ENCODE measurements at regions not wholly inside any gene's neighbourhood (a gene's known extent, or its start where the extent isn't known, plus 50 kb on each side); places are given as distances from the start of the nearest gene placed in this dataset.

DNA sequence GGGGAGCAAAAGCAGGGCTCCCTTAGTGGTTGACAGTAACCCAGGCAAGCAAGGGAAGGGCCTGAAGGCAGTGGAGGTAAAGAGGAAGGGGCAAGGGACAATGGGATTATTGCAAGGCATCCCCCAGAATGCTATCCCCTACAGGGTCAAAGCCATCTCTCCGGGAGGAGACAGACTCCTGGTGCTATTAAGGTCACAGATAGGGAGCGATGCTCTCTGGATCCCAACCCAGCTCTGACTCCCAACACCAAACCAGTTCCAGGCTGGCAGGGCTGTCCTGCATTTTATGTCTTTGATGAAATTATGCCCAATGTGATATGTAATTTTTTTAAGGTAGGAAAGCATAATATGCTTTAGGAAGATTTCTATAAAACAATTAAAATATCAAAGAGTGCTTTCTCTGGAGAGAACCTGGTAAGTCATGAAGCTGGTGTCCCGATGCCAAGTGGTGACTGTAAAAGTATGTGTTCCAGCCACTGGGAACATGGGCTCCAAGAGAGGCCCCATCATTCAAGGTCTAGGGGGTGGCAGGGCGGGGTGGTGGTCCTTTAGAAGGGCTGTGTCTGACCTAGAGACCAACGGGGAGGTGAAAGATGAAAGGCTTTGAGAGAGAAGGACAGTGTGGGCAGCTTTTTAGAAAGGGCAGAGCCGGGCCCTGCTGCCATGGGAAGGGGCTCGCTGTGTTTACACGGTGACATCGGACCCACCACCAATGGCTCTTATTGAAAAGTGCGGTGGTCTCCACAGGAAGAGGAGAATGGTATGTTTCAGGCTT lies 276.5 kb downstream of the CDC5L start:
- TF ChIP-seq, protein P1, sequence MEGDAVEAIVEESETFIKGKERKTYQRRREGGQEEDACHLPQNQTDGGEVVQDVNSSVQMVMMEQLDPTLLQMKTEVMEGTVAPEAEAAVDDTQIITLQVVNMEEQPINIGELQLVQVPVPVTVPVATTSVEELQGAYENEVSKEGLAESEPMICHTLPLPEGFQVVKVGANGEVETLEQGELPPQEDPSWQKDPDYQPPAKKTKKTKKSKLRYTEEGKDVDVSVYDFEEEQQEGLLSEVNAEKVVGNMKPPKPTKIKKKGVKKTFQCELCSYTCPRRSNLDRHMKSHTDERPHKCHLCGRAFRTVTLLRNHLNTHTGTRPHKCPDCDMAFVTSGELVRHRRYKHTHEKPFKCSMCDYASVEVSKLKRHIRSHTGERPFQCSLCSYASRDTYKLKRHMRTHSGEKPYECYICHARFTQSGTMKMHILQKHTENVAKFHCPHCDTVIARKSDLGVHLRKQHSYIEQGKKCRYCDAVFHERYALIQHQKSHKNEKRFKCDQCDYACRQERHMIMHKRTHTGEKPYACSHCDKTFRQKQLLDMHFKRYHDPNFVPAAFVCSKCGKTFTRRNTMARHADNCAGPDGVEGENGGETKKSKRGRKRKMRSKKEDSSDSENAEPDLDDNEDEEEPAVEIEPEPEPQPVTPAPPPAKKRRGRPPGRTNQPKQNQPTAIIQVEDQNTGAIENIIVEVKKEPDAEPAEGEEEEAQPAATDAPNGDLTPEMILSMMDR (IDR thresholded peaks at IDR 0.05): no peak
- TF ChIP-seq POLR2AphosphoS5 (IDR thresholded peaks at IDR 0.05) (no peak), POLR2A (IDR thresholded peaks at IDR 0.05) (no peak), EP300 (IDR thresholded peaks at IDR 0.05) (no peak)

Data from suprapubic skin (tissue), 4 donors.